SK-N-SH (cell line): ENCODE measurements at regions not wholly inside any gene's neighbourhood (a gene's known extent, or its start where the extent isn't known, plus 50 kb on each side); places are given as distances from the start of the nearest gene placed in this dataset.

Experiments used
- CTCF ChIA-PET: fragments of 300-600, 350-600 bp; formaldehyde crosslinking; extraction: SDS; loops from one replicate; lab custom pipeline; 2021; lab: Yijun Ruan, JAX
- POLR2A ChIA-PET: fragments of 350-600 bp; sonication (Branson Sonifier 250); formaldehyde crosslinking; extraction: SDS; loops from one replicate; lab custom pipeline; 2020; ENCODE audit warnings: antibody characterized with exemption, inconsistent platforms; lab: Yijun Ruan, JAX
- DNase-seq: peaks from one replicate; pipeline ENCODE4 v3.0.0; 2012
- H2AFZ ChIP-seq: fragments of 200-600 bp; sonication (generic); 2 replicates; pipeline ENCODE4 v1.8.1; 2016; ENCODE audit warnings: antibody characterized with exemption, mild to moderate bottlenecking, low read depth
- H3F3A ChIP-seq: fragments of 200-600 bp; sonication (generic); replicated peaks from 2 replicates; pipeline ENCODE3; 2016; ENCODE audit warnings: antibody characterized with exemption, mild to moderate bottlenecking; ENCODE audit not compliant: insufficient read depth
- H3K27ac ChIP-seq, 2 experiments: fragments of 200-500 bp in 1 of 2; fragments of 200-600 bp in 1 of 2; sonication (Bioruptor generic) in 1 of 2; sonication (generic), shearing (Covaris generic) in 1 of 2; 2 replicates each; pipeline versions ENCODE4 v1.5.1 to v1.6.1; 2014 to 2016; ENCODE audit warnings: low read depth in 2 of 2, inconsistent platforms in 1 of 2, low read length in 1 of 2, mild to moderate bottlenecking in 1 of 2, mixed read lengths in 1 of 2
- H3K27me3 ChIP-seq: fragments of 200-600 bp; sonication (generic), shearing (Covaris generic); 2 replicates; pipeline ENCODE4 v1.6.1; 2016; ENCODE audit warnings: mixed run types; ENCODE audit not compliant: insufficient read depth
- H3K36me3 ChIP-seq, 2 experiments: fragments of 200-500 bp in 1 of 2; fragments of 200-600 bp in 1 of 2; sonication (Bioruptor generic) in 1 of 2; sonication (generic) in 1 of 2; replicated peaks in 1 of 2; 2 replicates each; pipeline versions ENCODE3 to v1.5.1; 2014 to 2016; ENCODE audit warnings: low read length in 1 of 2, mild to moderate bottlenecking in 1 of 2; ENCODE audit not compliant: insufficient read depth in 2 of 2, control insufficient read depth in 1 of 2
- H3K4me1 ChIP-seq, 2 experiments: fragments of 200-500 bp in 1 of 2; fragments of 200-600 bp in 1 of 2; sonication (Bioruptor generic) in 1 of 2; sonication (generic), shearing (Covaris generic) in 1 of 2; 2 replicates each; pipeline versions ENCODE4 v1.5.1 to v1.6.1; 2014 to 2016; ENCODE audit warnings: low read depth in 1 of 2, low read length in 1 of 2, mixed run types in 1 of 2; ENCODE audit not compliant: insufficient read depth in 2 of 2, control insufficient read depth in 1 of 2
- H3K4me2 ChIP-seq: fragments of 200-600 bp; sonication (generic), shearing (Covaris generic); 2 replicates; pipeline ENCODE4 v1.6.1; 2017; ENCODE audit warnings: mixed run types
- H3K4me3 ChIP-seq, 2 experiments: fragments of 200-500 bp in 1 of 2; fragments of 200-600 bp in 1 of 2; sonication (Bioruptor generic) in 1 of 2; sonication (generic), shearing (Covaris generic) in 1 of 2; 2 replicates each; pipeline versions ENCODE4 v1.5.1 to v1.8.1; 2014 to 2016; ENCODE audit warnings: low read depth in 2 of 2, inconsistent platforms in 1 of 2, low read length in 1 of 2, mild to moderate bottlenecking in 1 of 2, mixed read lengths in 1 of 2, moderate library complexity in 1 of 2
- H3K79me2 ChIP-seq: fragments of 200-600 bp; sonication (generic); 2 replicates; pipeline ENCODE4 v1.8.1; 2017; ENCODE audit warnings: mild to moderate bottlenecking; ENCODE audit not compliant: insufficient read depth
- H3K9ac ChIP-seq: fragments of 200-600 bp; sonication (generic); 2 replicates; pipeline ENCODE4 v1.6.1; 2017; ENCODE audit warnings: mixed run types
- H3K9me2 ChIP-seq: fragments of 200-600 bp; sonication (generic); 2 replicates; pipeline ENCODE4 v1.6.1; 2017; ENCODE audit warnings: mixed run types
- H3K9me3 ChIP-seq: fragments of 200-600 bp; sonication (generic); 2 replicates; pipeline ENCODE4 v1.6.1; 2017; ENCODE audit warnings: mixed run types, mild to moderate bottlenecking, moderate library complexity
- H4K20me1 ChIP-seq: fragments of 200-600 bp; sonication (generic); 2 replicates; pipeline ENCODE4 v1.6.1; 2017; ENCODE audit warnings: mild to moderate bottlenecking, mixed run types; ENCODE audit not compliant: insufficient read depth
- CHD2 ChIP-seq: fragments of 150-350 bp; IDR thresholded peaks from 2 replicates; pipeline ENCODE4 v1.6.1; 2018; ENCODE audit warnings: low read length; ENCODE audit not compliant: partially characterized antibody
- CTCF ChIP-seq: fragments of 200-600 bp; sonication (generic); IDR thresholded peaks from 2 replicates; pipeline ENCODE4 v1.6.1; 2017; ENCODE audit warnings: antibody characterized with exemption, mild to moderate bottlenecking, moderate library complexity
- ELF1 ChIP-seq: IDR thresholded peaks from 2 replicates; pipeline ENCODE4 v1.4.0; 2012
- FOSL2 ChIP-seq: IDR thresholded peaks from 2 replicates; pipeline ENCODE4 v1.4.0; 2012; ENCODE audit warnings: low read depth, mild to moderate bottlenecking, moderate library complexity, borderline replicate concordance
- FOXJ3 ChIP-seq: sonication (generic); formaldehyde crosslinking; IDR thresholded peaks from 2 replicates; pipeline ENCODE4 v1.5.1; 2020; ENCODE audit warnings: mild to moderate bottlenecking, missing genetic modification reagents
- FOXM1 ChIP-seq: IDR thresholded peaks from 2 replicates; pipeline ENCODE4 v1.4.0; 2012; ENCODE audit warnings: low read depth, mild to moderate bottlenecking
- GABPA ChIP-seq: IDR thresholded peaks from 2 replicates; pipeline ENCODE4 v1.4.0; 2012; ENCODE audit warnings: low read depth, mild to moderate bottlenecking
- MEF2A ChIP-seq: IDR thresholded peaks from 2 replicates; pipeline ENCODE4 v1.4.0; 2012; ENCODE audit warnings: low read depth, borderline replicate concordance
- NFIC ChIP-seq: IDR thresholded peaks from 2 replicates; pipeline ENCODE4 v1.4.0; 2012; ENCODE audit warnings: borderline replicate concordance
- PBX3 ChIP-seq: IDR thresholded peaks from 2 replicates; pipeline ENCODE4; 2012
- RCOR1 ChIP-seq: fragments of 150-350 bp; IDR thresholded peaks from 2 replicates; pipeline ENCODE4 v1.6.1; 2017; ENCODE audit warnings: antibody characterized with exemption, low read length
- SIN3A ChIP-seq: IDR thresholded peaks from 2 replicates; pipeline ENCODE4 v1.6.1; 2012; ENCODE audit warnings: low read depth, mild to moderate bottlenecking, low read length, moderate library complexity, borderline replicate concordance
- SMC3 ChIP-seq: IDR thresholded peaks from 2 replicates; pipeline ENCODE4 v1.6.1; 2012; ENCODE audit warnings: low read depth, low read length, improper control_type of control experiment
- TCF12 ChIP-seq: IDR thresholded peaks from 2 replicates; pipeline ENCODE4 v1.4.0; 2012
- TEAD4 ChIP-seq: IDR thresholded peaks from 2 replicates; pipeline ENCODE4 v1.4.0; 2012; ENCODE audit warnings: mild to moderate bottlenecking, borderline replicate concordance; ENCODE audit not compliant: insufficient read depth
- YY1 ChIP-seq: IDR thresholded peaks from 2 replicates; pipeline ENCODE4 v1.4.0; 2012; ENCODE audit warnings: low read depth, mild to moderate bottlenecking
- ZBTB33 ChIP-seq: IDR thresholded peaks from 2 replicates; pipeline ENCODE4 v1.4.0; 2012; ENCODE audit warnings: low read depth, borderline replicate concordance
- WGBS: methylation state at CpG from one replicate; pipeline ENCODE4 v1.1.6; 2017; ENCODE audit warnings: low lambda C conversion rate; 5-methylcytosine and 5-hydroxymethylcytosine counted together

GRCh38 chr18:7322817-7323485 is 92.1 kb downstream of the LRRC30 start:
- no peaks in the 10 kb centered on the region for H4K20me1 ChIP-seq
- no peak overlapping the region for H3K4me2 ChIP-seq
- ChIA-PET CTCF (interaction anchor here (2.6 kb wide), 1 partner anchor 244 kb away, joined by 9 read pairs; the partner anchor contains the start of gene PTPRM), POLR2A (no interaction called here)
- no peaks in the 10 kb centered on the region for H3K79me2 ChIP-seq
- no peaks in the 10 kb centered on the region for H3F3A ChIP-seq
- no peak overlapping the region for H3K27ac ChIP-seq
- no peaks in the 10 kb centered on the region for H3K9me2 ChIP-seq
- no peaks in the 10 kb centered on the region for H3K36me3 ChIP-seq
- no peak for TF ChIP-seq SMC3
- no peak for TF ChIP-seq TCF12
- TF ChIP-seq NFIC, result no peak
- no peak for TF ChIP-seq FOXM1
- no peak for TF ChIP-seq MEF2A
- TF ChIP-seq YY1, result no peak
- TF ChIP-seq CTCF, result no peak
- no peak for TF ChIP-seq ZBTB33
- no peak for TF ChIP-seq FOSL2
- H3K9me3 ChIP-seq, result no peaks in the 10 kb centered on the region
- no peak for DNase-seq
- H3K27me3 ChIP-seq, result no peaks in the 10 kb centered on the region
- no peak overlapping the region for H2AFZ ChIP-seq
- 39% methylated on average over 8 of the region's 8 CpGs for WGBS
- H3K9ac ChIP-seq, result no peak overlapping the region
- H3K4me3 ChIP-seq, result no peak overlapping the region
- peaks cover 0 to 3% of the 10 kb centered on the region in 2 experiments; a peak in 1 of 4 replicates for H3K4me1 ChIP-seq

GRCh38 chr18:7325126-7325430 is 94.2 kb downstream of the LRRC30 start:
- no peak for TF ChIP-seq ELF1
- no peak for TF ChIP-seq CHD2
- no peak for TF ChIP-seq FOXJ3
- no peak for TF ChIP-seq YY1
- no peak for TF ChIP-seq RCOR1
- no peak for TF ChIP-seq FOSL2
- no peak for TF ChIP-seq ZBTB33
- no peak for TF ChIP-seq SMC3
- no peak for TF ChIP-seq CTCF
- TF ChIP-seq NFIC, result no peak
- TF ChIP-seq GABPA, result no peak
- TF ChIP-seq SIN3A, result no peak
- no peak for TF ChIP-seq TEAD4
- TF ChIP-seq FOXM1, result no peak
- no peak for TF ChIP-seq PBX3
- H3K9ac ChIP-seq, result no peak overlapping the region
- no peaks in the 10 kb centered on the region for H4K20me1 ChIP-seq
- H3F3A ChIP-seq, result no peaks in the 10 kb centered on the region
- POLR2A ChIA-PET, result no interaction called here
- H3K9me2 ChIP-seq, result no peaks in the 10 kb centered on the region
- no peak overlapping the region for H3K27ac ChIP-seq
- no peak overlapping the region for H2AFZ ChIP-seq
- H3K79me2 ChIP-seq, result no peaks in the 10 kb centered on the region
- no peaks in the 10 kb centered on the region; a peak in 1 of 4 replicates for H3K4me1 ChIP-seq
- H3K9me3 ChIP-seq, result no peaks in the 10 kb centered on the region
- 43% methylated on average over 5 of the region's 5 CpGs for WGBS
- no peak for DNase-seq
- H3K36me3 ChIP-seq, result no peaks in the 10 kb centered on the region
- H3K4me2 ChIP-seq, result no peak overlapping the region
- CTCF ChIA-PET, result interaction anchor here (0.9 to 1.1 kb wide), 2 partner anchors 12 to 52 kb away, joined by 3 to 4 read pairs; no protein-coding TSS in a partner anchor
- no peaks in the 10 kb centered on the region for H3K27me3 ChIP-seq
- no peak overlapping the region for H3K4me3 ChIP-seq
